H1 (cell line): ENCODE measurements at regions not wholly inside any gene's neighbourhood (a gene's known extent, or its start where the extent isn't known, plus 50 kb on each side); places are given as distances from the start of the nearest gene placed in this dataset.

Source experiments
- CTCF ChIA-PET: fragments of 300-600 bp; sonication (Branson Sonifier 250); formaldehyde crosslinking; loops from one replicate; lab custom pipeline; 2021; ENCODE audit not compliant: partially characterized antibody; lab: Charles Lee
- POLR2A ChIA-PET: fragments of 300-600 bp; sonication (Branson Sonifier 250); formaldehyde crosslinking; loops from one replicate; lab custom pipeline; 2021; ENCODE audit warnings: inconsistent platforms; ENCODE audit not compliant: partially characterized antibody; lab: Charles Lee
- DNase-seq, 2 experiments: peaks; one replicate each; pipeline versions ENCODE4 v3.0.0 to v3.0.0-alpha.2; 2010 to 2022; ENCODE audit warnings: low spot score in 2 of 2, low read depth in 1 of 2, mixed read lengths in 1 of 2
- FAIRE-seq: peaks from 2 replicates; lab custom pipeline; 2011; peaks lifted over from hg19 to GRCh38; lab: Jason Lieb, UNC
- H2AFZ ChIP-seq: 2 replicates; pipeline ENCODE4 v1.8.1; 2012; ENCODE audit warnings: low read length, inconsistent platforms
- H2AK5ac ChIP-seq: 2 replicates; pipeline ENCODE4 v1.6.1; 2013; ENCODE audit warnings: low read depth, low read length
- H2BK120ac ChIP-seq: replicated peaks from 2 replicates; pipeline ENCODE3; 2013; ENCODE audit warnings: low read depth, low read length, inconsistent platforms
- H2BK12ac ChIP-seq: 2 replicates; pipeline ENCODE4 v1.6.1; 2013; ENCODE audit warnings: low read depth, low read length
- H2BK15ac ChIP-seq: 2 replicates; pipeline ENCODE4 v1.6.1; 2013; ENCODE audit warnings: low read length
- H2BK20ac ChIP-seq: 2 replicates; pipeline ENCODE4 v1.6.1; 2013; ENCODE audit warnings: low read length
- H2BK5ac ChIP-seq: 2 replicates; pipeline ENCODE4 v1.6.1; 2013; ENCODE audit warnings: low read depth, low read length
- H3K14ac ChIP-seq: 2 replicates; pipeline ENCODE4 v1.6.1; 2013; ENCODE audit warnings: inconsistent platforms; ENCODE audit not compliant: insufficient read length
- H3K18ac ChIP-seq: 2 replicates; pipeline ENCODE4 v1.6.1; 2013; ENCODE audit warnings: low read length; ENCODE audit errors: extremely low read depth
- H3K23ac ChIP-seq: 2 replicates; pipeline ENCODE4 v1.6.1; 2013; ENCODE audit warnings: inconsistent platforms; ENCODE audit not compliant: insufficient read length
- H3K23me2 ChIP-seq: 2 replicates; pipeline ENCODE4 v1.6.1; 2013; ENCODE audit warnings: low read depth, low read length
- H3K27ac ChIP-seq: 2 replicates; pipeline ENCODE4 v1.6.1; 2011; ENCODE audit warnings: low read depth, low read length, inconsistent platforms
- H3K27me3 ChIP-seq, 4 experiments: replicated peaks in 1 of 4; 1 replicate in 1 of 4; 2 replicates in 3 of 4; pipeline versions ENCODE4 v1.6.1 to v1.8.1; 2011 to 2013; ENCODE audit warnings: low read length in 3 of 4, mild to moderate bottlenecking in 3 of 4, inconsistent platforms in 2 of 4, mixed read lengths in 2 of 4, moderate library complexity in 1 of 4; ENCODE audit not compliant: control insufficient read depth in 3 of 4, insufficient read depth in 3 of 4; ENCODE audit errors: extremely low read depth in 1 of 4
- H3K36me3 ChIP-seq, 4 experiments: 2 replicates each; pipeline versions ENCODE4 v1.6.1 to v1.8.1; 2011 to 2013; ENCODE audit warnings: mild to moderate bottlenecking in 4 of 4, low read length in 3 of 4, moderate library complexity in 2 of 4, control low read depth in 1 of 4, inconsistent platforms in 1 of 4; ENCODE audit not compliant: insufficient read depth in 4 of 4, control insufficient read depth in 2 of 4
- H3K4ac ChIP-seq: replicated peaks from 2 replicates; pipeline ENCODE3; 2013; ENCODE audit warnings: low read length, low read depth, mixed read lengths, inconsistent platforms; ENCODE audit not compliant: insufficient read length
- H3K4me1 ChIP-seq, 4 experiments: replicated peaks in 1 of 4; 1 replicate in 1 of 4; 2 replicates in 3 of 4; pipeline versions ENCODE4 v1.6.1 to v1.8.1; 2011 to 2013; ENCODE audit warnings: low read length in 3 of 4, inconsistent platforms in 2 of 4, mixed read lengths in 1 of 4; ENCODE audit not compliant: insufficient read depth in 4 of 4, control insufficient read depth in 3 of 4
- H3K4me2 ChIP-seq, 2 experiments: 2 replicates each; pipeline versions ENCODE4 v1.6.1 to v1.8.1; 2011 to 2013; ENCODE audit warnings: low read depth in 2 of 2, low read length in 2 of 2, control low read depth in 1 of 2, inconsistent platforms in 1 of 2, mild to moderate bottlenecking in 1 of 2; ENCODE audit not compliant: insufficient read depth in 1 of 2
- H3K4me3 ChIP-seq, 4 experiments: fragments of 200-600, 300-600 bp in 1 of 4; sonication (generic), shearing (Covaris generic), sonication (Bioruptor Twin) in 1 of 4; 2 replicates each; pipeline versions ENCODE4 v1.5.1 to v1.8.1; 2011 to 2016; ENCODE audit warnings: low read length in 4 of 4, low read depth in 3 of 4, control low read depth in 2 of 4, inconsistent platforms in 2 of 4, mild to moderate bottlenecking in 2 of 4, mixed read lengths in 1 of 4, moderate library complexity in 1 of 4; ENCODE audit not compliant: insufficient read depth in 2 of 4; ENCODE audit errors: extremely low read depth in 1 of 4
- H3K56ac ChIP-seq: replicated peaks from 2 replicates; pipeline ENCODE3; 2013; ENCODE audit warnings: low read depth, mild to moderate bottlenecking, mixed read lengths, low read length, inconsistent platforms; ENCODE audit not compliant: insufficient read length
- H3K79me1 ChIP-seq: 2 replicates; pipeline ENCODE4 v1.6.1; 2013; ENCODE audit warnings: low read depth, low read length, control low read depth
- H3K79me2 ChIP-seq, 2 experiments: 2 replicates each; pipeline versions ENCODE4 v1.6.1 to v1.8.1; 2012 to 2013; ENCODE audit warnings: low read length in 2 of 2, mild to moderate bottlenecking in 2 of 2, inconsistent platforms in 1 of 2; ENCODE audit not compliant: insufficient read depth in 2 of 2, control insufficient read depth in 1 of 2
- H3K9ac ChIP-seq, 4 experiments: replicated peaks in 1 of 4; 1 replicate in 1 of 4; 2 replicates in 3 of 4; pipeline versions ENCODE4 v1.6.1 to v1.8.1; 2011 to 2013; ENCODE audit warnings: low read depth in 3 of 4, low read length in 3 of 4, control low read depth in 2 of 4, mild to moderate bottlenecking in 2 of 4, moderate library complexity in 2 of 4, inconsistent platforms in 1 of 4; ENCODE audit errors: extremely low read depth in 1 of 4
- H3K9me3 ChIP-seq, 2 experiments: 2 replicates each; pipeline versions ENCODE4 v1.6.1 to v1.8.1; 2012 to 2013; ENCODE audit warnings: mild to moderate bottlenecking in 2 of 2, moderate library complexity in 2 of 2, control low read depth in 1 of 2, inconsistent platforms in 1 of 2, low read depth in 1 of 2, low read length in 1 of 2, mixed read lengths in 1 of 2; ENCODE audit not compliant: insufficient read depth in 2 of 2
- H4K20me1 ChIP-seq, 2 experiments: replicated peaks in 1 of 2; 2 replicates each; pipeline versions ENCODE3 to v1.8.1; 2011 to 2013; ENCODE audit warnings: inconsistent platforms in 2 of 2, low read length in 2 of 2, mild to moderate bottlenecking in 1 of 2; ENCODE audit not compliant: insufficient read depth in 2 of 2, control insufficient read depth in 1 of 2
- H4K5ac ChIP-seq: 2 replicates; pipeline ENCODE4 v1.6.1; 2013; ENCODE audit warnings: low read length, low read depth, mixed read lengths, inconsistent platforms; ENCODE audit not compliant: insufficient read length
- H4K8ac ChIP-seq: 2 replicates; pipeline ENCODE4 v1.8.0; 2013; ENCODE audit warnings: mild to moderate bottlenecking, moderate library complexity, low read length, inconsistent platforms; ENCODE audit not compliant: insufficient read depth; ENCODE audit errors: extremely low read depth
- H4K91ac ChIP-seq: replicated peaks from 2 replicates; pipeline ENCODE3; 2013; ENCODE audit warnings: low read length, mixed read lengths, inconsistent platforms; ENCODE audit not compliant: insufficient read length
- CBX5 ChIP-seq: fragments of 300-800, 300-1000 bp; sonication (generic); IDR thresholded peaks from 2 replicates; pipeline ENCODE4 v1.7.1; 2016; ENCODE audit warnings: antibody characterized with exemption, low read length, low read depth
- FOSL1 ChIP-seq: IDR thresholded peaks from 2 replicates; pipeline ENCODE4 v1.6.1; 2011; ENCODE audit warnings: mild to moderate bottlenecking, low read depth, low read length, moderate library complexity; ENCODE audit not compliant: insufficient read depth
- TEAD4 ChIP-seq: IDR thresholded peaks from 2 replicates; pipeline ENCODE4 v1.6.1; 2012; ENCODE audit warnings: low read depth, low read length, inconsistent platforms, mixed read lengths
- WGBS, 2 experiments: shearing (Covaris generic) in 1 of 2; methylation state at CpG; one replicate each; pipeline versions ENCODE4 v1.1.6 to v1.1.7; 2013 to 2015; ENCODE audit warnings: low lambda C conversion rate in 2 of 2, mixed read lengths in 2 of 2, inconsistent platforms in 1 of 2, low coverage in 1 of 2, missing lambda C conversion rate in 1 of 2; ENCODE audit not compliant: insufficient replicate concordance in 2 of 2, insufficient coverage in 1 of 2, insufficient read length in 1 of 2; ENCODE audit errors: extremely low coverage in 1 of 2, missing lambda C conversion rate in 1 of 2; 5-methylcytosine and 5-hydroxymethylcytosine counted together
- TF ChIP-seq, protein P1 (sequence below): IDR thresholded peaks from 2 replicates; pipeline ENCODE4 v1.6.1; 2012; ENCODE audit warnings: low read length, inconsistent platforms

DNA sequence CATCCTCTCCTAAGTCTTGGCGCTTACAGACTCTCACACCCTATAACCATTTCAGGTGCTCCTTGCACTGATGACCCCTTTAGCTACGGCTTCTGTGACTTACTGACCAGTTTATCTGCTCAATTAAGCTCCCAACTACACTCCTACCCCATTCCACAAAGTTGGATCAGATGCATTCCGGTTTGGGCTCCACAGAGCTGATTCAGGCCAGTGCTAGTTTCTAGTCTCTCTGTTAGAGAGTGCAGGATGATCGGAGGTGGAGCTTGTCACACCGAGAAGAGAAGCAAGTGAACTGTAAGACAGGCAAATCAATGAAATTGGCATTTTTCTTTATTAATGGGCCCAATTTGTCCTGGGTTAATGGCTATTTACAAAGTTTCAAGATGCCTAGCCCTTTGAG lies 436.8 kb upstream of the CADM1 start:
- CTCF ChIA-PET: interaction anchor here (1.0 to 1.2 kb wide), 2 partner anchors 17 to 48 kb away, joined by 3 to 6 read pairs; no protein-coding TSS in a partner anchor
- H2AFZ ChIP-seq: no peak overlapping the region

More for the DNA sequence above, 436.8 kb upstream of the CADM1 start:
- Histone ChIP-seq H3K18ac (no peak overlapping the region), H4K91ac (no peak overlapping the region), H3K14ac (no peak overlapping the region), H3K4me3 (no peak overlapping the region), H3K9ac (no peak overlapping the region), H3K27ac (no peak overlapping the region), H3K4me1 (no peaks in the 10 kb centered on the region), H2BK120ac (no peak overlapping the region), H4K5ac (no peak overlapping the region), H3K4ac (no peak overlapping the region), H2BK12ac (no peak overlapping the region), H3K9me3 (no peaks in the 10 kb centered on the region), H4K8ac (no peak overlapping the region), H2BK20ac (no peak overlapping the region), H3K36me3 (no peaks in the 10 kb centered on the region), H3K79me2 (no peaks in the 10 kb centered on the region), H3K27me3 (no peaks in the 10 kb centered on the region), H3K23ac (no peak overlapping the region), H2BK5ac (no peak overlapping the region), H3K56ac (no peak overlapping the region), H2BK15ac (no peak overlapping the region), H2AK5ac (no peak overlapping the region), H3K4me2 (no peak overlapping the region), H3K79me1 (no peaks in the 10 kb centered on the region), H4K20me1 (no peaks in the 10 kb centered on the region), H3K23me2 (no peaks in the 10 kb centered on the region)
- FAIRE-seq (no peak), DNase-seq (no peak)
- 95% methylated on average over 5 of the region's 5 CpGs; no CpG with 5 or more reads in 1 of the 2 experiments for WGBS, 2 experiments
- POLR2A ChIA-PET: no interaction called here
- TF ChIP-seq, protein P1, sequence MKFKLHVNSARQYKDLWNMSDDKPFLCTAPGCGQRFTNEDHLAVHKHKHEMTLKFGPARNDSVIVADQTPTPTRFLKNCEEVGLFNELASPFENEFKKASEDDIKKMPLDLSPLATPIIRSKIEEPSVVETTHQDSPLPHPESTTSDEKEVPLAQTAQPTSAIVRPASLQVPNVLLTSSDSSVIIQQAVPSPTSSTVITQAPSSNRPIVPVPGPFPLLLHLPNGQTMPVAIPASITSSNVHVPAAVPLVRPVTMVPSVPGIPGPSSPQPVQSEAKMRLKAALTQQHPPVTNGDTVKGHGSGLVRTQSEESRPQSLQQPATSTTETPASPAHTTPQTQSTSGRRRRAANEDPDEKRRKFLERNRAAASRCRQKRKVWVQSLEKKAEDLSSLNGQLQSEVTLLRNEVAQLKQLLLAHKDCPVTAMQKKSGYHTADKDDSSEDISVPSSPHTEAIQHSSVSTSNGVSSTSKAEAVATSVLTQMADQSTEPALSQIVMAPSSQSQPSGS: no peak
- TF ChIP-seq CBX5: no peak
- no peak for TF ChIP-seq TEAD4
- no peak for TF ChIP-seq FOSL1
